Psoas muscle (tissue), 7 donors: ENCODE measurements at regions not wholly inside any gene's neighbourhood (a gene's known extent, or its start where the extent isn't known, plus 50 kb on each side); places are given as distances from the start of the nearest gene placed in this dataset.

ENCODE experiments used
- ATAC-seq, 4 donors: fragments of 200-7000 bp; cut with Tn5 transposase; one replicate each; pipeline ENCODE4 v1.9.1; 2020; ENCODE audit warnings: moderate library complexity in 3 of 4, mild to moderate bottlenecking in 2 of 4
- DNase-seq, 2 donors: peaks; one replicate each; pipeline ENCODE4 v3.0.0-alpha.2; 2020
- H3K27ac ChIP-seq: fragments of 200-600 bp; one replicate; pipeline ENCODE4 v1.8.0; 2022
- H3K27me3 ChIP-seq, 3 donors: fragments of 200-600 bp in 1 of 3; one replicate each; pipeline versions ENCODE4 v1.6.1 to v1.8.0; 2013 to 2022; ENCODE audit warnings: low read length in 2 of 3, mild to moderate bottlenecking in 2 of 3, moderate library complexity in 1 of 3; ENCODE audit not compliant: insufficient read depth in 3 of 3
- H3K36me3 ChIP-seq, 2 donors: fragments of 200-600 bp in 1 of 2; one replicate each; pipeline versions ENCODE4 v1.6.1 to v1.8.0; 2013 to 2022; ENCODE audit warnings: low read depth in 1 of 2, mild to moderate bottlenecking in 1 of 2, moderate library complexity in 1 of 2; ENCODE audit not compliant: insufficient read depth in 1 of 2
- H3K4me1 ChIP-seq: fragments of 200-600 bp; one replicate; pipeline ENCODE4 v1.8.0; 2022
- H3K4me3 ChIP-seq: fragments of 200-600 bp; one replicate; pipeline ENCODE4 v1.8.0; 2022; ENCODE audit warnings: mild to moderate bottlenecking
- H3K9me3 ChIP-seq: fragments of 200-600 bp; one replicate; pipeline ENCODE4 v1.8.0; 2022
- WGBS, 3 donors: extraction: QIAGEN DNeasy Blood & Tissue Kit; methylation state at CpG; one replicate each; pipeline versions ENCODE4 v1.1.6 to v1.1.7; 2013; 5-methylcytosine and 5-hydroxymethylcytosine counted together
- intact Hi-C, 2 donors: fragments of 100-400 bp; cut with DNase I; formaldehyde crosslinking; loops; one replicate each; pipeline versions ENCODE4 v1.11.0 to v1.14.2; 2022
- TF ChIP-seq, protein P1 (sequence below): fragments of 200-600 bp; IDR thresholded peaks from one replicate; pipeline ENCODE4 v1.8.0; 2022; ENCODE audit warnings: antibody characterized with exemption
- donor health status: healthy with polysubstance abuse.
- donor health status: DM: no; HTN: no; CAD: no; lungs with moderate emphysema.
- donor health status: Bipolar disorder and iron deficiency.
- donor health status: healthy.
- donor health status: DM: yes; HTN: yes; CAD: no.
- donor health status: DM: no; HTN: no; CAD: no.
- donor health status: DM: yes; HTN: yes; CAD: no.

DNA sequence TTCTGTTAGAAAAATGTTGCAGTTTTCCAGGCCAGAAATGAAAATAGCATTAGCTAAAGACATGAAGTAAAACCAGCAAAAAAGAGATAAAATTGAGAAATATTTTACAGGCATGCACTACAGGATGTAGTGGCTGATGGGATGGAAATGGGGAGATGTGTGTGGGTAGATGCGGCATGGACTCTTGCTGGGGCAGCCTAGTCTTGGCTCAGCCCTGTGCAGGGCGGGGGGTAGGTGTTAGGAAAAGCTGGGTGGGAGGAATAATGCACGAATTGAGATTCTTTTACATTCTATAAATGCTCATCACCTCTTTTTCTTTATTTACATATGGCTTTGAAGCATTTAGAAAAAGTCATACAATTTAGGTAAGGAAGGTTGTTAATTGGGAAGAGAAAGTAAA is 334.2 kb downstream of the NUP35 start:
- no peaks in the 10 kb centered on the region for H3K36me3 ChIP-seq
- H3K9me3 ChIP-seq: no peaks in the 10 kb centered on the region
- H3K27ac ChIP-seq: no peak overlapping the region
- no peak overlapping the region for H3K4me3 ChIP-seq
- 81 to 86% (median 85%) methylated on average over 3 of the region's 3 CpGs for WGBS, 3 donors
- intact Hi-C loops: no loop called here
- ATAC-seq (no peak), DNase-seq (no peak)
- TF ChIP-seq, protein P1, sequence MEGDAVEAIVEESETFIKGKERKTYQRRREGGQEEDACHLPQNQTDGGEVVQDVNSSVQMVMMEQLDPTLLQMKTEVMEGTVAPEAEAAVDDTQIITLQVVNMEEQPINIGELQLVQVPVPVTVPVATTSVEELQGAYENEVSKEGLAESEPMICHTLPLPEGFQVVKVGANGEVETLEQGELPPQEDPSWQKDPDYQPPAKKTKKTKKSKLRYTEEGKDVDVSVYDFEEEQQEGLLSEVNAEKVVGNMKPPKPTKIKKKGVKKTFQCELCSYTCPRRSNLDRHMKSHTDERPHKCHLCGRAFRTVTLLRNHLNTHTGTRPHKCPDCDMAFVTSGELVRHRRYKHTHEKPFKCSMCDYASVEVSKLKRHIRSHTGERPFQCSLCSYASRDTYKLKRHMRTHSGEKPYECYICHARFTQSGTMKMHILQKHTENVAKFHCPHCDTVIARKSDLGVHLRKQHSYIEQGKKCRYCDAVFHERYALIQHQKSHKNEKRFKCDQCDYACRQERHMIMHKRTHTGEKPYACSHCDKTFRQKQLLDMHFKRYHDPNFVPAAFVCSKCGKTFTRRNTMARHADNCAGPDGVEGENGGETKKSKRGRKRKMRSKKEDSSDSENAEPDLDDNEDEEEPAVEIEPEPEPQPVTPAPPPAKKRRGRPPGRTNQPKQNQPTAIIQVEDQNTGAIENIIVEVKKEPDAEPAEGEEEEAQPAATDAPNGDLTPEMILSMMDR: no peak
- no peaks in the 10 kb centered on the region for H3K4me1 ChIP-seq
- no peaks in the 10 kb centered on the region for H3K27me3 ChIP-seq

DNA sequence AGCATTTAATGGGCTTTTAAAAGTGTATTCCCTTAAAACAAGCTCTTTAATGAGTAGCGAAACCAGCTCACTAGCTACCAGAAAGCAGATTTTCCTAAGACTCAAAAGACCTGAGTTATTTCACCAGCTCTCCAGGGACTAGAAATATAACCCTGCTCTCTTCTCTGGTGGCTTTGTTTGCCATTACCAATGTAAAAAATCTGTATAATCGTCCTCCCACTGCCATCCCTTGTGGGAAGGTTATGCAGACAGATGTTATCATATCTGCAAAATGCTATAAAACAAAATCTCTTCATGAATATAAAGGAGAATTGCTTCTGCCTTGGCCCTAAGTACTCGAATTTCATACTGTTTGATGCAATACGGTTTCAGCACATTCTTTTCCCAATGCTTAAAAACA is 335.2 kb downstream of the NUP35 start:
- no peaks in the 10 kb centered on the region for H3K9me3 ChIP-seq
- H3K4me1 ChIP-seq: no peaks in the 10 kb centered on the region
- H3K36me3 ChIP-seq: no peaks in the 10 kb centered on the region
- intact Hi-C loops: no loop called here
- H3K27me3 ChIP-seq: no peaks in the 10 kb centered on the region
- DNase-seq (no peak), ATAC-seq (no peak)
- WGBS, 3 donors: 31 to 39% (median 35%) methylated on average over 4 of the region's 4 CpGs
- TF ChIP-seq, protein P1: no peak
- no peak overlapping the region for H3K27ac ChIP-seq
- no peak overlapping the region for H3K4me3 ChIP-seq

DNA sequence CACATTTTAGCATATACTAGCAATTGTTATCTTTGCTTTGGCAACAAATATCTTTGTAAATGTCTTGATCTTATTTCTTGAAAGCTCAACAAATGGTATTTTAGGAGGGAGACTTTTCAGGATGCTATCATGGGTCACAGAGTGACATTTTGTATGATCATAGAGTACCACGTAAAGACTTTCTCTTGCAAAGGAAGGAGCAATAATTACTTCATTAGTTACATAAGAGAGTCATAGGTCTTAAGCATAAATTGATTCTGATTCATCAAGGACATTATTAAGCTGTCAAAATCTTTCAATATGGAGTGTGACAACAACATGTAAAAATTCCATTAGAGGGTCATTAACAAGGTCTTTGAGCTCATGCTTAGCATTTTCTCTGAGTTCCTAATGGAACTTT is 339.6 kb downstream of the NUP35 start:
- no peak overlapping the region for H3K27ac ChIP-seq
- no peak for DNase-seq
- no peaks in the 10 kb centered on the region for H3K9me3 ChIP-seq
- intact Hi-C loops: no loop called here
- H3K4me1 ChIP-seq: no peaks in the 10 kb centered on the region
- no peaks in the 10 kb centered on the region for H3K36me3 ChIP-seq
- WGBS, 3 donors: 81 to 93% (median 86%) methylated on average over 1 of the region's 1 CpG
- TF ChIP-seq, protein P1: no peak
- no peak for ATAC-seq
- H3K4me3 ChIP-seq: no peak overlapping the region
- H3K27me3 ChIP-seq: no peaks in the 10 kb centered on the region

DNA sequence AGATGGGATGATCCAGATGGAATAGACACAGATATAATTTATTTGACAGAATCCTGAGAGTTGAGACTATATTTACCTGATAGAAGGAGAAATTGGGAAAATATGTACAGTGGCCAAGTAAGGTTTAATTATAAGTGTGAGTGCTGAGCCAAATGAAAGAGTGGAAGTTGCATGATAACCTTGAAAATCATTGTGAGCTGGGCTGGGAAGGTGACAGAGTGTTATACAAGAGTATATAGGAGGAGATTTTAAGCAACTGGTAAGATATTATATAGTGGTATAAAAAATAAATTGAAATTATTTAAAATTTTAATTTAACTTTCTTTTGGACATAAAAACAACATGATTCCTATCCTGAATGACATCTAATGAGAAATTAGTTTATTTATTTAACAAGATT is 340.8 kb downstream of the NUP35 start:
- H3K4me1 ChIP-seq: no peaks in the 10 kb centered on the region
- no peaks in the 10 kb centered on the region for H3K27me3 ChIP-seq
- H3K9me3 ChIP-seq: peaks cover 3% of the 10 kb centered on the region
- no peak for DNase-seq
- H3K27ac ChIP-seq: no peak overlapping the region
- TF ChIP-seq, protein P1: no peak
- no peak for ATAC-seq
- no peaks in the 10 kb centered on the region for H3K36me3 ChIP-seq
- intact Hi-C loops: no loop called here
- no peak overlapping the region for H3K4me3 ChIP-seq

DNA sequence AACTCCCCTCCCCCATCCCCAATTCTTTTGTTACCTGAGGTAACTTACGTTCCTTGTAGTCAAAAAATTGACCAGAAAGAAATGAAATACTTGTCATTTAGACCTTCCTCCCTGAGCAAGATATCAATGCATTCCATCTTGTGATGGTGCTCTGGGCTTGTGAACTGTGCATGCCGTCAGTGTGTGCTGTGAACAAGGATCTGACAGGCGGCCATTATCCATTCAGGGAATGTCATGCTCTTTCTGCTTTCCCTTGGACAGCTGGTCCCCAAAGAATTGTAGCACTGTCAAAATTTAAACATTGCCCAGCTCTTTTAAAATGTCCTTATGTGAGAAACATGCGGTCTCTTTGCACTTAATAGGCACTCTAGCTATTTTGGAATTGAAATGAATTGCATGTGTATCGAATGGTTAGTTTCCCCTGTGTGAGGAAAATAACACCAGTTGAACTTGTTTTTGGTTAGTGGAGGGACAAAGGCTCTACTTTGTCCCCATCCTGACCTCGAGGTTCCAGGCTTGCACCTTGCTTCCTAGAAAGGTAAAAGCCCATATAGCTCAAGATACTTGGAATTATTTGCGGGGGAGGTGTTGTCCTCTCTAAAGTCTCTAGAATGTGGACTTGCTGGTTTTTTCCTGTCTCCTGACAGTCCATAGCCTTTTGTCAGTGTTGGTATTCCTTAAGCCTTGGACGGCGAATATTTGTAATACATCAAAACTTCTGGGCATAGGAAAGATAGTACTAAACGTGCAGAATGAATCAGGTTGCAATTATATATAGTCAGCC is 350.9 kb downstream of the NUP35 start:
- no peak overlapping the region for H3K4me3 ChIP-seq
- no peak for DNase-seq
- no peak overlapping the region for H3K27ac ChIP-seq
- no peaks in the 10 kb centered on the region for H3K4me1 ChIP-seq
- intact Hi-C loops: no loop called here
- 66 to 68% (median 68%) methylated on average over 10 of the region's 10 CpGs for WGBS, 3 donors
- peaks cover 2% of the 10 kb centered on the region for H3K9me3 ChIP-seq
- no peaks in the 10 kb centered on the region for H3K27me3 ChIP-seq
- no peak for ATAC-seq
- H3K36me3 ChIP-seq: no peaks in the 10 kb centered on the region
- TF ChIP-seq, protein P1: no peak
